A172 (cell line): ENCODE measurements at regions not wholly inside any gene's neighbourhood (a gene's known extent, or its start where the extent isn't known, plus 50 kb on each side); places are given as distances from the start of the nearest gene placed in this dataset.
A peak's percentile ranks its signal among the peaks of the same experiment; 100 is the strongest.

Experiments
- DNase-seq: peaks from one replicate; pipeline ENCODE4 v3.0.0-alpha.2; 2015; ENCODE audit warnings: low spot score

GRCh38 chr4:148812101-148812500 is 369.9 kb upstream of the NR3C2 start:
- no peak for DNase-seq

GRCh38 chr4:148810461-148810860 is 368.2 kb upstream of the NR3C2 start:
- no peak for DNase-seq

GRCh38 chr4:148808416-148808815 is 366.2 kb upstream of the NR3C2 start:
- DNase-seq = no peak

GRCh38 chr4:148800940-148801339 is 358.7 kb upstream of the NR3C2 start:
- DNase-seq = no peak

GRCh38 chr4:148800336-148800885 is 358.2 kb upstream of the NR3C2 start:
- no peak for DNase-seq

- peak; percentile 96 for DNase-seq
Measured at GRCh38 chr4:148795156-148795864, 353.1 kb upstream of the NR3C2 start.

GRCh38 chr4:148793221-148793620 is 351.0 kb upstream of the NR3C2 start:
- DNase-seq = peak; percentile 53

GRCh38 chr4:148790691-148791090 is 348.5 kb upstream of the NR3C2 start:
- peak; percentile 70 for DNase-seq

- DNase-seq = no peak
Measured at GRCh38 chr4:148790246-148790645, 348.0 kb upstream of the NR3C2 start.

GRCh38 chr4:148787831-148788477 is 345.7 kb upstream of the NR3C2 start:
- DNase-seq = peak; percentile 68

- no peak for DNase-seq
Measured at GRCh38 chr4:148787285-148787684, 345.1 kb upstream of the NR3C2 start.

- no peak for DNase-seq
Measured at GRCh38 chr4:148786699-148787098, 344.5 kb upstream of the NR3C2 start.

GRCh38 chr4:148782284-148782683 is 340.1 kb upstream of the NR3C2 start:
- peak; percentile 56 for DNase-seq

GRCh38 chr4:148780426-148781005 is 338.3 kb upstream of the NR3C2 start:
- DNase-seq = peak; percentile 78

- no peak for DNase-seq
Measured at GRCh38 chr4:148779771-148780170, 337.6 kb upstream of the NR3C2 start.

GRCh38 chr4:148778980-148779675 is 336.9 kb upstream of the NR3C2 start:
- DNase-seq = peak; percentile 45

GRCh38 chr4:148776941-148777340 is 334.7 kb upstream of the NR3C2 start:
- peak; percentile 58 for DNase-seq

- no peak for DNase-seq
Measured at GRCh38 chr4:148774134-148774533, 331.9 kb upstream of the NR3C2 start.

- DNase-seq = no peak
Measured at GRCh38 chr4:148773313-148773712, 331.1 kb upstream of the NR3C2 start.

GRCh38 chr4:148770848-148771247 is 328.6 kb upstream of the NR3C2 start:
- DNase-seq = no peak

- no peak for DNase-seq
Measured at GRCh38 chr4:148770377-148770776, 328.2 kb upstream of the NR3C2 start.

- no peak for DNase-seq
Measured at GRCh38 chr4:148764720-148765119, 322.5 kb upstream of the NR3C2 start.
